OCI-LY7 (cell line): ENCODE measurements at regions not wholly inside any gene's neighbourhood (a gene's known extent, or its start where the extent isn't known, plus 50 kb on each side); places are given as distances from the start of the nearest gene placed in this dataset.

Experiments used
- BruUV-seq: library from RNA; stranded (reverse); fragments of 400-500 nt; replicated peaks from 2 replicates; lab custom pipeline; 2021; lab: Mats Ljungman, UMichigan
- CTCF ChIA-PET: fragments of 300-600 bp; sonication (Branson Sonifier 250); formaldehyde crosslinking; loops from one replicate; lab custom pipeline; 2022; ENCODE audit warnings: antibody characterized with exemption; ENCODE audit not compliant: unreplicated experiment; lab: Charles Lee
- POLR2A ChIA-PET: fragments of 300-600 bp; sonication (Branson Sonifier 250); formaldehyde crosslinking; loops from one replicate; lab custom pipeline; 2022; ENCODE audit warnings: antibody characterized with exemption; lab: Charles Lee
- DNase-seq: peaks from one replicate; pipeline ENCODE4 v3.0.0-alpha.2; 2015; ENCODE audit warnings: low spot score
- H2AFZ ChIP-seq: fragments of 200-600 bp; sonication (generic), shearing (Covaris generic); 2 replicates; pipeline ENCODE4 v1.6.1; 2014; ENCODE audit warnings: mild to moderate bottlenecking, antibody characterized with exemption, low read length, moderate library complexity
- H3K27ac ChIP-seq: fragments of 200-600 bp; sonication (generic); 2 replicates; pipeline ENCODE4 v1.5.1; 2014; ENCODE audit warnings: mixed run types, low read depth, mild to moderate bottlenecking, moderate library complexity, low read length, inconsistent platforms; ENCODE audit not compliant: poor library complexity, severe bottlenecking
- H3K36me3 ChIP-seq: fragments of 200-600 bp; sonication (generic); 2 replicates; pipeline ENCODE4 v1.6.1; 2014; ENCODE audit warnings: mild to moderate bottlenecking, antibody characterized with exemption, low read length, moderate library complexity, mixed read lengths; ENCODE audit not compliant: insufficient read depth
- H3K4me1 ChIP-seq: fragments of 200-600 bp; sonication (generic); 2 replicates; pipeline ENCODE4 v1.5.1; 2014; ENCODE audit warnings: mild to moderate bottlenecking, low read length; ENCODE audit not compliant: insufficient read depth, poor library complexity, severe bottlenecking
- H3K4me2 ChIP-seq: fragments of 200-600 bp; sonication (generic); 2 replicates; pipeline ENCODE4 v1.6.1; 2014; ENCODE audit warnings: mild to moderate bottlenecking, low read length
- H3K4me3 ChIP-seq: fragments of 200-600 bp; sonication (generic); 2 replicates; pipeline ENCODE4 v1.5.1; 2014; ENCODE audit warnings: mild to moderate bottlenecking, low read depth, low read length; ENCODE audit not compliant: poor library complexity, severe bottlenecking
- H3K79me2 ChIP-seq: fragments of 200-600 bp; sonication (generic); 2 replicates; pipeline ENCODE4 v1.6.1; 2016; ENCODE audit warnings: low read depth, mild to moderate bottlenecking, low read length, moderate library complexity, mixed read lengths; ENCODE audit not compliant: insufficient read depth
- H3K9me2 ChIP-seq: fragments of 200-600 bp; sonication (generic); 2 replicates; pipeline ENCODE4 v1.6.1; 2016; ENCODE audit warnings: mild to moderate bottlenecking, low read length, mixed read lengths; ENCODE audit not compliant: insufficient read depth
- H3K9me3 ChIP-seq: fragments of 200-600 bp; sonication (generic); 2 replicates; pipeline ENCODE4 v1.6.1; 2014; ENCODE audit warnings: mild to moderate bottlenecking, mixed run types, low read length, mixed read lengths
- H4K20me1 ChIP-seq: fragments of 200-600 bp; sonication (generic); 2 replicates; pipeline ENCODE4 v1.6.1; 2014; ENCODE audit warnings: mild to moderate bottlenecking, antibody characterized with exemption, low read length, moderate library complexity, mixed read lengths; ENCODE audit not compliant: insufficient read depth
- EZH2phosphoT487 ChIP-seq: fragments of 200-600 bp; sonication (generic); IDR thresholded peaks from 2 replicates; pipeline ENCODE4 v1.6.1; 2018; ENCODE audit warnings: low read depth, borderline replicate concordance, mild to moderate bottlenecking, mixed run types, antibody characterized with exemption, low read length, moderate library complexity, mixed read lengths
- intact Hi-C: fragments of 100-400 bp; cut with micrococcal nuclease; formaldehyde crosslinking; loops from one replicate; pipeline ENCODE4 v1.10.0; 2022; ENCODE audit not compliant: unreplicated experiment
- TF ChIP-seq, protein P1 (sequence below): fragments of 200-600 bp; sonication (generic); conservative IDR thresholded peaks from 2 replicates; pipeline ENCODE4 v1.5.1; 2014; ENCODE audit warnings: mild to moderate bottlenecking, antibody characterized with exemption, low read length, moderate library complexity, mixed read lengths

DNA sequence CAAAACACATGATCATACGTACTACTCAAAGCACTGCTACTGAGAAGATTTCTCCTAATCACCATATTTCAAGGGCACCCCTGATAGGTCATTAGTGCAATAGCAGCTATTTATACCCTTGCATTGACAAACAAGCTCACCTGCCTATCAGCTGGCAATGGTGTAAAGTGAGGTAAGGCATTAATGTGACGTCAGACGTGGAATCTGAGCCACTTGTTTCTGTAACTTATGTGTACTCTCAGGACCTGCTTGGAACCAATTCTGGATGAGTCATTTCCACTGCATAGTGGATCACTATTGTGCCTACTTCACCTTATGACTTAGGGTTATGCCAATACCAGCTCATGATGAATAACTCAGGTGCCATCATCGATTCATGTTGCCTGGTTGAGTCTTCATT is 628.5 kb upstream of the CELF2 start:
- intact Hi-C loops = no loop called here
- no TSS peak for BruUV-seq

DNA sequence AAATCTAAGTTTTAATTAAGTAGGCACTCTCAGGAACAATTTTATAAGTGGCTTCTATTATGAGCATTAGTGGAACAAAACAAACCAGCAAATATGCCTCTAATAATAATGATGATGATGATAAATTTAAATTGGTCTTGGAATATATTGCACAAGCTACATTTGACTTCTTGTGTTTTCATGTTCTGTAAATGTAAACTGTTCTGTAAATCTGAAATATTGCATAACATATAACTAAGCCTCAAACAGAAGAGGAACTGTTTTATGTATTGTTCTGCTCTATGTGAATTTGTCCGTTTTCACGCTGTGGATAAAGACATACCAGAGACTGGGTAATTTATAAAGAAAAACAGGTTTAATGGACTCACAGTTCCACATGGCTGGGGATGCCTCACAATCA is 625.2 kb upstream of the CELF2 start:
- no peaks in the 10 kb centered on the region for H3K9me2 ChIP-seq
- no peak overlapping the region for H3K27ac ChIP-seq
- intact Hi-C loops = no loop called here
- CTCF ChIA-PET = no interaction called here
- no TSS peak for BruUV-seq
- POLR2A ChIA-PET = interaction anchor here (0.6 to 0.7 kb wide), 2 partner anchors 342 to 546 kb away, joined by 3 read pairs; no protein-coding TSS in a partner anchor
- H3K4me3 ChIP-seq = no peak overlapping the region
- no peaks in the 10 kb centered on the region for H3K36me3 ChIP-seq
- H4K20me1 ChIP-seq = no peaks in the 10 kb centered on the region
- no peak for DNase-seq
- H3K9me3 ChIP-seq = no peaks in the 10 kb centered on the region
- no peaks in the 10 kb centered on the region for H3K4me1 ChIP-seq
- no peak for TF ChIP-seq EZH2phosphoT487
- TF ChIP-seq, protein P1, sequence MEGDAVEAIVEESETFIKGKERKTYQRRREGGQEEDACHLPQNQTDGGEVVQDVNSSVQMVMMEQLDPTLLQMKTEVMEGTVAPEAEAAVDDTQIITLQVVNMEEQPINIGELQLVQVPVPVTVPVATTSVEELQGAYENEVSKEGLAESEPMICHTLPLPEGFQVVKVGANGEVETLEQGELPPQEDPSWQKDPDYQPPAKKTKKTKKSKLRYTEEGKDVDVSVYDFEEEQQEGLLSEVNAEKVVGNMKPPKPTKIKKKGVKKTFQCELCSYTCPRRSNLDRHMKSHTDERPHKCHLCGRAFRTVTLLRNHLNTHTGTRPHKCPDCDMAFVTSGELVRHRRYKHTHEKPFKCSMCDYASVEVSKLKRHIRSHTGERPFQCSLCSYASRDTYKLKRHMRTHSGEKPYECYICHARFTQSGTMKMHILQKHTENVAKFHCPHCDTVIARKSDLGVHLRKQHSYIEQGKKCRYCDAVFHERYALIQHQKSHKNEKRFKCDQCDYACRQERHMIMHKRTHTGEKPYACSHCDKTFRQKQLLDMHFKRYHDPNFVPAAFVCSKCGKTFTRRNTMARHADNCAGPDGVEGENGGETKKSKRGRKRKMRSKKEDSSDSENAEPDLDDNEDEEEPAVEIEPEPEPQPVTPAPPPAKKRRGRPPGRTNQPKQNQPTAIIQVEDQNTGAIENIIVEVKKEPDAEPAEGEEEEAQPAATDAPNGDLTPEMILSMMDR = no peak
- H3K4me2 ChIP-seq = no peak overlapping the region
- H3K79me2 ChIP-seq = no peaks in the 10 kb centered on the region
- no peak overlapping the region for H2AFZ ChIP-seq

More for the DNA sequence above, 628.5 kb upstream of the CELF2 start:
- no peaks in the 10 kb centered on the region for H3K9me3 ChIP-seq
- H2AFZ ChIP-seq = no peak overlapping the region
- H3K79me2 ChIP-seq = no peaks in the 10 kb centered on the region
- ChIA-PET POLR2A (interaction anchor here (0.8 kb wide), 1 partner anchor 9 kb away, joined by 3 read pairs; no protein-coding TSS in a partner anchor), CTCF (no interaction called here)
- no peaks in the 10 kb centered on the region for H3K9me2 ChIP-seq
- no peaks in the 10 kb centered on the region for H3K4me1 ChIP-seq
- no peak for DNase-seq
- no peak overlapping the region for H3K4me3 ChIP-seq
- no peak overlapping the region for H3K27ac ChIP-seq
- no peaks in the 10 kb centered on the region for H4K20me1 ChIP-seq
- H3K4me2 ChIP-seq = no peak overlapping the region
- no peak for TF ChIP-seq EZH2phosphoT487
- no peaks in the 10 kb centered on the region for H3K36me3 ChIP-seq

DNA sequence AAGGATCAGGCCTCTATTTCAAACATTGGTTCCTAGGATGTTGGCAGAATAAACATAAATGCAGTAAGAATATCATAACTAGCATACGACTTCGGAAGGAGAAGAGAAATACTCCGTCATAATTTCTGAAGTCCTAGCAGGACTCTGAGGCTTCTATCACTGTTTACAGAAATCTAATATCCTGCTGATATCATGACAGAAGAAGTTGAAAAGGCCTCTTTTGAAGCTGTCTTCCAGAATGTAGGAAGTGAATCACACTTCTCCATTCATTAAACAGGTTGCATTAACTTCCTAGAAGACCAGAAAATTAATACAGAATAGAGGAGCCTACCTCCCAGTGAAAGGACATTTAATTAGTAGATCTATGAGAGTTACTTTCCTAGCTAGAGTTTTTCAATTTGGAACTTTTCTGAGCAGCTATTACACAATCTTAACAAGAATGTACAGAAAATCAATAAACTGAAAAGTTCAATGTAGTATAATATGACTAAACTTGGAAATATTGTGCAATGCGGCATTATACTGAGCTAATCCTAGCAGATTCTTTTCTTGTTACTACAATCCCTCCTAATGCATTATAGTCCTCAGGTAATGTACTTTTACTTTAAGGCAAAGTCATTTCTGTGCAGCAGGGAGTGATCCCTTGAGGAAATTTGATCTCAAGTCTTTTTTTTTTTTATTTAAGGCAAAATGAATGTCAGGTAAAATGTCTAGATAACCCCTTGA is 622.6 kb upstream of the CELF2 start:
- Histone ChIP-seq H3K4me1 (no peaks in the 10 kb centered on the region), H4K20me1 (no peaks in the 10 kb centered on the region), H2AFZ (no peak overlapping the region), H3K9me3 (no peaks in the 10 kb centered on the region), H3K9me2 (no peaks in the 10 kb centered on the region), H3K4me3 (no peak overlapping the region), H3K36me3 (no peaks in the 10 kb centered on the region), H3K79me2 (no peaks in the 10 kb centered on the region), H3K27ac (no peak overlapping the region), H3K4me2 (no peak overlapping the region)
- no TSS peak for BruUV-seq
- ChIA-PET CTCF (no interaction called here), POLR2A (interaction anchor here (1.5 kb wide), 1 partner anchor 18 kb away, joined by 3 read pairs; no protein-coding TSS in a partner anchor)
- no peak for TF ChIP-seq EZH2phosphoT487
- TF ChIP-seq, protein P1 = no peak
- no peak for DNase-seq
- intact Hi-C loops = no loop called here
